ENCODE measurements at regions not wholly inside any gene's neighbourhood (a gene's known extent, or its start where the extent isn't known, plus 50 kb on each side); places are given as distances from the start of the nearest gene placed in this dataset.

DNA sequence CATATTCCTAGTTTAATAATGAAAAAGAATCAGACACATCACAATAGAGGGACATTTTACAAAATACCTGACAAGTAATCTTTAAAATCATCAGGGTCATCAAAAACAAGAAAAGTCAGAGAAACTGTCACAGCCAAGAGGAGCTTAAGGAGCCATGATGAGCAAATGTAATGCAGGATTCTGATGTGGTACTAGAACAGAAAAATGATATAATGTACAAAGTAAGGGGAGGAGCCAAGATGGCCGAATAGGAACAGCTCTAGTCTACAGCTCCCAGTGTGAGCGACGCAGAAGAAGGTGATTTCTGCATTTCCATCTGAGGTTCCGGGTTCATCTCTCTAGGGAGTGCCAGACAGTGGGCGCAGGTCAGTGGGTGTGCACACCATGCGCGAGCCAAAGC lies 198.0 kb upstream of the FAT3 start:
- H3K4me1 ChIP-seq (ENCODE audit: insufficient read depth, low read length) = 0 out of 2 replicates have a peak, but pooled peaks cover 4% of the 10 kb centered on the region
- H3K9ac ChIP-seq (ENCODE audit: low read length) = no peak overlapping the region
- no peaks in the 10 kb centered on the region for H3K27me3 ChIP-seq (ENCODE audit: low read length)
- DNase-seq (no peak), ATAC-seq (no peak)
- no peak overlapping the region for H2AFZ ChIP-seq (ENCODE audit: low read length)
- no peak overlapping the region for H3K4me2 ChIP-seq (ENCODE audit: low read length)
- no peaks in the 10 kb centered on the region for H3K9me2 ChIP-seq (replicated peaks; ENCODE audit: low read length)
- H3K4me3 ChIP-seq (ENCODE audit: low read length) = no peak overlapping the region
- no peak overlapping the region for H3K27ac ChIP-seq (ENCODE audit: low read length)
- TF ChIP-seq, protein P1, sequence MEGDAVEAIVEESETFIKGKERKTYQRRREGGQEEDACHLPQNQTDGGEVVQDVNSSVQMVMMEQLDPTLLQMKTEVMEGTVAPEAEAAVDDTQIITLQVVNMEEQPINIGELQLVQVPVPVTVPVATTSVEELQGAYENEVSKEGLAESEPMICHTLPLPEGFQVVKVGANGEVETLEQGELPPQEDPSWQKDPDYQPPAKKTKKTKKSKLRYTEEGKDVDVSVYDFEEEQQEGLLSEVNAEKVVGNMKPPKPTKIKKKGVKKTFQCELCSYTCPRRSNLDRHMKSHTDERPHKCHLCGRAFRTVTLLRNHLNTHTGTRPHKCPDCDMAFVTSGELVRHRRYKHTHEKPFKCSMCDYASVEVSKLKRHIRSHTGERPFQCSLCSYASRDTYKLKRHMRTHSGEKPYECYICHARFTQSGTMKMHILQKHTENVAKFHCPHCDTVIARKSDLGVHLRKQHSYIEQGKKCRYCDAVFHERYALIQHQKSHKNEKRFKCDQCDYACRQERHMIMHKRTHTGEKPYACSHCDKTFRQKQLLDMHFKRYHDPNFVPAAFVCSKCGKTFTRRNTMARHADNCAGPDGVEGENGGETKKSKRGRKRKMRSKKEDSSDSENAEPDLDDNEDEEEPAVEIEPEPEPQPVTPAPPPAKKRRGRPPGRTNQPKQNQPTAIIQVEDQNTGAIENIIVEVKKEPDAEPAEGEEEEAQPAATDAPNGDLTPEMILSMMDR (conservative IDR thresholded peaks at IDR 0.05; ENCODE audit: low read depth, low read length) = no peak
- TF ChIP-seq EZH2 (IDR thresholded peaks at IDR 0.05; ENCODE audit: low read length, unreplicated experiment) = no peak
- TF ChIP-seq EZH2phosphoT487 (IDR thresholded peaks at IDR 0.05; ENCODE audit: borderline replicate concordance, low read length) = no peak
- H3K79me2 ChIP-seq (ENCODE audit: low read length) = no peaks in the 10 kb centered on the region
- no peaks in the 10 kb centered on the region for H4K20me1 ChIP-seq (ENCODE audit: low read length)
- ChIA-PET POLR2A (ENCODE audit: unreplicated experiment) (no interaction called here), CTCF (no interaction called here)
- H3K36me3 ChIP-seq (ENCODE audit: low read depth, low read length) = no peaks in the 10 kb centered on the region
- intact Hi-C loops (cut with micrococcal nuclease) = no loop called here
- H3K9me3 ChIP-seq (ENCODE audit: low read length) = peaks cover 15% of the 10 kb centered on the region; the same call in 1 of the 2 replicates
- BruUV-seq (replicated peaks) = no TSS peak
- no peaks in the 10 kb centered on the region for H3F3A ChIP-seq (ENCODE audit: low read length, unreplicated experiment)

DNA sequence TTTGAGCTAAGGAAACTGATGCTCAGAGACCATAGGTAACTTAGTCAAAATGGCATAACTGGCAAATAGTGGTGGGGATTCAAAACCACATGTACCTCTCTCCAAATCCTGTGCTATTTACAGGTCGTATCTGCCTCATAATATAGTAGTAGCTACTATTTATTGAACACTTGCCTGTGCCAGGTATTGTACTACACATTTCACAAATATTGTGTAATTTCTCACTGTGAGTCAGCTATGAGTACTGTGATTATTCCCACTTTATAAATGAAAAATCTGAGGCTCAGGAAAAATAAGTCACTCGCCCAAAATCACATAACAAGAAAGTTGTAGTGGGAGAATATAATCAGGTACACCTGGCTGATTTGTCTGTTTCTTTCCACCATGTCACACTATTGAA lies 199.8 kb upstream of the FAT3 start:
- ATAC-seq (no peak), DNase-seq (peak; percentile 58)
- H3K4me1 ChIP-seq (ENCODE audit: insufficient read depth, low read length) = 0 out of 2 replicates have a peak, but pooled peaks cover 4% of the 10 kb centered on the region
- H4K20me1 ChIP-seq (ENCODE audit: low read length) = no peaks in the 10 kb centered on the region
- no peaks in the 10 kb centered on the region for H3K36me3 ChIP-seq (ENCODE audit: low read depth, low read length)
- intact Hi-C loops (cut with micrococcal nuclease) = no loop called here
- H3K9ac ChIP-seq (ENCODE audit: low read length) = no peak overlapping the region
- H3K9me2 ChIP-seq (replicated peaks; ENCODE audit: low read length) = no peaks in the 10 kb centered on the region
- no peak overlapping the region for H2AFZ ChIP-seq (ENCODE audit: low read length)
- no peaks in the 10 kb centered on the region for H3F3A ChIP-seq (ENCODE audit: low read length, unreplicated experiment)
- no TSS peak for BruUV-seq (replicated peaks)
- ChIA-PET POLR2A (ENCODE audit: unreplicated experiment) (no interaction called here), CTCF (no interaction called here)
- no peaks in the 10 kb centered on the region for H3K27me3 ChIP-seq (ENCODE audit: low read length)
- H3K4me3 ChIP-seq (ENCODE audit: low read length) = no peak overlapping the region
- no peak overlapping the region for H3K4me2 ChIP-seq (ENCODE audit: low read length)
- H3K27ac ChIP-seq (ENCODE audit: low read length) = no peak overlapping the region
- peaks cover 15% of the 10 kb centered on the region; the same call in 1 of the 2 replicates for H3K9me3 ChIP-seq (ENCODE audit: low read length)
- H3K79me2 ChIP-seq (ENCODE audit: low read length) = no peaks in the 10 kb centered on the region
- TF ChIP-seq EZH2 (IDR thresholded peaks at IDR 0.05; ENCODE audit: low read length, unreplicated experiment) (no peak), EZH2phosphoT487 (IDR thresholded peaks at IDR 0.05; ENCODE audit: borderline replicate concordance, low read length) (no peak)
- TF ChIP-seq, protein P1 (conservative IDR thresholded peaks at IDR 0.05; ENCODE audit: low read depth, low read length) = no peak

DNA sequence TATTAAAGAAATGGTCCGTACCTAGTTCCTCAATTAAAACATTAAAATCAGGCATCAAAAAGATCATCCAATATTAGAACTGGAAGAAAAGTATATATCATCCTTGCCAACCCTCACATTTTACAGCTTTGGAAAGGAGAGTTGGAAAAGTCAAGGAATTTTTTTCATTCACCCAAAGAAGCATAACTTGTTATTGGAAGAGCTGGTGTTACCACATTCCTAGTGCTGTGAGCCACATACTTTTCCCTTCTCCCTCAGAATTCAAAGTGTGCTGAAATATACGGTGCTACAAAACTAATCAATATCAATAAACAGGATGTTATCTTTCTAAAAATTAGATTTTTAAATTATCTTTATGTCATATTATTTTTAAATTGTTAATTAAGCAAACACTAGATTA lies 202.1 kb upstream of the FAT3 start:
- peak; percentile 33 for DNase-seq
- no peaks in the 10 kb centered on the region for H3K36me3 ChIP-seq (ENCODE audit: low read depth, low read length)
- H3K9me3 ChIP-seq (ENCODE audit: low read length) = peaks cover 15% of the 10 kb centered on the region; the same call in 1 of the 2 replicates
- H4K20me1 ChIP-seq (ENCODE audit: low read length) = no peaks in the 10 kb centered on the region
- no peak overlapping the region for H3K4me2 ChIP-seq (ENCODE audit: low read length)
- ChIA-PET CTCF (no interaction called here), POLR2A (ENCODE audit: unreplicated experiment) (no interaction called here)
- no peak overlapping the region for H2AFZ ChIP-seq (ENCODE audit: low read length)
- H3K27ac ChIP-seq (ENCODE audit: low read length) = no peak overlapping the region
- 0 out of 2 replicates have a peak, but pooled peaks cover 4% of the 10 kb centered on the region for H3K4me1 ChIP-seq (ENCODE audit: insufficient read depth, low read length)
- H3K27me3 ChIP-seq (ENCODE audit: low read length) = no peaks in the 10 kb centered on the region
- no peak for ATAC-seq
- H3K9ac ChIP-seq (ENCODE audit: low read length) = no peak overlapping the region
- no peak overlapping the region for H3K4me3 ChIP-seq (ENCODE audit: low read length)
- no TSS peak for BruUV-seq (replicated peaks)
- no peaks in the 10 kb centered on the region for H3K79me2 ChIP-seq (ENCODE audit: low read length)
- H3F3A ChIP-seq (ENCODE audit: low read length, unreplicated experiment) = no peaks in the 10 kb centered on the region
- TF ChIP-seq, protein P1 (conservative IDR thresholded peaks at IDR 0.05; ENCODE audit: low read depth, low read length) = no peak
- no peak for TF ChIP-seq EZH2phosphoT487 (IDR thresholded peaks at IDR 0.05; ENCODE audit: borderline replicate concordance, low read length)
- no peak for TF ChIP-seq EZH2 (IDR thresholded peaks at IDR 0.05; ENCODE audit: low read length, unreplicated experiment)
- no peaks in the 10 kb centered on the region for H3K9me2 ChIP-seq (replicated peaks; ENCODE audit: low read length)
- intact Hi-C loops (cut with micrococcal nuclease) = no loop called here
